Parathyroid adenoma (tissue), 2 donors: ENCODE measurements at regions not wholly inside any gene's neighbourhood (a gene's known extent, or its start where the extent isn't known, plus 50 kb on each side); places are given as distances from the start of the nearest gene placed in this dataset.

Experiments used
- H2AFZ ChIP-seq: fragments of 300-600 bp; sonication (generic); one replicate; pipeline ENCODE4 v1.7.0; 2017; ENCODE audit warnings: antibody characterized with exemption, mild to moderate bottlenecking
- H3K27ac ChIP-seq: fragments of 300-600 bp; sonication (generic); one replicate; pipeline ENCODE4 v1.7.0; 2017
- H3K27me3 ChIP-seq: fragments of 300-600 bp; sonication (generic); one replicate; pipeline ENCODE4 v1.7.0; 2017; ENCODE audit warnings: low read length; ENCODE audit not compliant: control insufficient read depth, insufficient read depth
- H3K36me3 ChIP-seq: fragments of 300-600 bp; sonication (generic); one replicate; pipeline ENCODE4 v1.7.0; 2017; ENCODE audit warnings: low read length; ENCODE audit not compliant: control insufficient read depth, insufficient read depth
- H3K4me1 ChIP-seq: fragments of 300-600 bp; sonication (generic); one replicate; pipeline ENCODE4 v1.7.0; 2017; ENCODE audit warnings: control low read depth
- H3K4me2 ChIP-seq: fragments of 300-600 bp; sonication (generic); one replicate; pipeline ENCODE4 v1.7.0; 2017; ENCODE audit warnings: low read length
- H3K4me3 ChIP-seq: fragments of 300-600 bp; sonication (generic); one replicate; pipeline ENCODE4 v1.7.0; 2017; ENCODE audit warnings: low read depth, low read length
- H3K79me2 ChIP-seq: fragments of 300-600 bp; sonication (generic); one replicate; pipeline ENCODE4 v1.7.0; 2017; ENCODE audit warnings: control low read depth
- H3K9ac ChIP-seq: fragments of 300-600 bp; sonication (generic); one replicate; pipeline ENCODE4 v1.7.0; 2017; ENCODE audit warnings: mild to moderate bottlenecking
- H3K9me3 ChIP-seq: fragments of 300-600 bp; sonication (generic); one replicate; pipeline ENCODE4 v1.7.0; 2017; ENCODE audit warnings: low read length; ENCODE audit not compliant: control insufficient read depth
- CTCF ChIP-seq: fragments of 300-600 bp; sonication (generic); IDR thresholded peaks from one replicate; pipeline ENCODE4 v1.7.0; 2017; ENCODE audit warnings: antibody characterized with exemption, mild to moderate bottlenecking
- donor health status: primary hyperparathyroidism.

- Histone ChIP-seq H3K4me2 (no peak overlapping the region), H3K4me1 (peaks cover 7% of the 10 kb centered on the region), H3K36me3 (no peaks in the 10 kb centered on the region), H3K4me3 (no peak overlapping the region), H3K27ac (no peak overlapping the region), H3K79me2 (no peaks in the 10 kb centered on the region), H3K27me3 (no peaks in the 10 kb centered on the region), H3K9ac (no peak overlapping the region), H3K9me3 (no peaks in the 10 kb centered on the region), H2AFZ (no peak overlapping the region)
- no peak for TF ChIP-seq CTCF
These were observed 218.2 kb downstream of the GADD45G start for GRCh38 chr9:89822996-89823395.

GRCh38 chr9:89825669-89826068 lies 220.9 kb downstream of the GADD45G start:
- H3K4me2 ChIP-seq, result no peak overlapping the region

GRCh38 chr9:89826186-89826585 lies 221.4 kb downstream of the GADD45G start:
- H2AFZ ChIP-seq, result no peak overlapping the region
- no peak overlapping the region for H3K9ac ChIP-seq
- no peaks in the 10 kb centered on the region for H3K4me1 ChIP-seq
- no peaks in the 10 kb centered on the region for H3K79me2 ChIP-seq
- H3K36me3 ChIP-seq, result no peaks in the 10 kb centered on the region
- no peaks in the 10 kb centered on the region for H3K9me3 ChIP-seq
- no peak overlapping the region for H3K4me2 ChIP-seq
- no peak overlapping the region for H3K4me3 ChIP-seq
- H3K27ac ChIP-seq, result no peak overlapping the region
- H3K27me3 ChIP-seq, result no peaks in the 10 kb centered on the region
- no peak for TF ChIP-seq CTCF

More at GRCh38 chr9:89825669-89826068, 220.9 kb downstream of the GADD45G start:
- H3K36me3 ChIP-seq, result no peaks in the 10 kb centered on the region
- H3K27me3 ChIP-seq, result no peaks in the 10 kb centered on the region
- no peak overlapping the region for H3K9ac ChIP-seq
- no peaks in the 10 kb centered on the region for H3K9me3 ChIP-seq
- no peaks in the 10 kb centered on the region for H3K4me1 ChIP-seq
- no peak overlapping the region for H3K27ac ChIP-seq
- no peaks in the 10 kb centered on the region for H3K79me2 ChIP-seq
- no peak overlapping the region for H2AFZ ChIP-seq
- no peak overlapping the region for H3K4me3 ChIP-seq
- TF ChIP-seq CTCF, result no peak

GRCh38 chr9:89829346-89829745 lies 224.5 kb downstream of the GADD45G start:
- H3K79me2 ChIP-seq, result no peaks in the 10 kb centered on the region
- no peak overlapping the region for H2AFZ ChIP-seq
- no peaks in the 10 kb centered on the region for H3K27me3 ChIP-seq

More at GRCh38 chr9:89829346-89829745, 224.5 kb downstream of the GADD45G start:
- H3K36me3 ChIP-seq, result no peaks in the 10 kb centered on the region
- TF ChIP-seq CTCF, result no peak
- no peaks in the 10 kb centered on the region for H3K4me1 ChIP-seq
- no peaks in the 10 kb centered on the region for H3K9me3 ChIP-seq
- H3K27ac ChIP-seq, result no peak overlapping the region
- H3K4me2 ChIP-seq, result no peak overlapping the region
- no peak overlapping the region for H3K4me3 ChIP-seq
- H3K9ac ChIP-seq, result no peak overlapping the region
